ENCODE measurements at regions not wholly inside any gene's neighbourhood (a gene's known extent, or its start where the extent isn't known, plus 50 kb on each side); places are given as distances from the start of the nearest gene placed in this dataset.

DNA sequence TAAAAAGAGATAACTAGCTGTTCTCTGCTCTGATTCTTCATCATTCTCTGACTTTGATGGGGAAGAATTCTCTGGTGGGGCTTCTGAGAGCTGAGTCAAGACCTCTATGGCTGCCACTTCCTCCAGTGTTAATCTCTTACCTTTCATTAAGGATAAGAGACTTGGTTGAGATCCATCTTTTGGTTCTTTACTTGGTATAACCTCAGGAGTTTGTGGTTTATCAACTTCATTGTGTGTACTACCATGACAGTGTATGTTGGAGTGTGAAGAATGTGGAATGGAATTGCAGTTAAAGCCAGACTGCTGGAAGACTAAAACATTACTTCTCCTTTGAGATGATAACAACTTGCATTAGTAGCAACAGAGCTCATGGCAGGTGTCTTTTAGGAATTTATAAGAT lies 222.0 kb downstream of the SLITRK5 start:
- intact Hi-C loops (cut with DNase I) = no loop called here
- no peaks in the 10 kb centered on the region for H3K4me1 ChIP-seq
- TF ChIP-seq, protein P1, sequence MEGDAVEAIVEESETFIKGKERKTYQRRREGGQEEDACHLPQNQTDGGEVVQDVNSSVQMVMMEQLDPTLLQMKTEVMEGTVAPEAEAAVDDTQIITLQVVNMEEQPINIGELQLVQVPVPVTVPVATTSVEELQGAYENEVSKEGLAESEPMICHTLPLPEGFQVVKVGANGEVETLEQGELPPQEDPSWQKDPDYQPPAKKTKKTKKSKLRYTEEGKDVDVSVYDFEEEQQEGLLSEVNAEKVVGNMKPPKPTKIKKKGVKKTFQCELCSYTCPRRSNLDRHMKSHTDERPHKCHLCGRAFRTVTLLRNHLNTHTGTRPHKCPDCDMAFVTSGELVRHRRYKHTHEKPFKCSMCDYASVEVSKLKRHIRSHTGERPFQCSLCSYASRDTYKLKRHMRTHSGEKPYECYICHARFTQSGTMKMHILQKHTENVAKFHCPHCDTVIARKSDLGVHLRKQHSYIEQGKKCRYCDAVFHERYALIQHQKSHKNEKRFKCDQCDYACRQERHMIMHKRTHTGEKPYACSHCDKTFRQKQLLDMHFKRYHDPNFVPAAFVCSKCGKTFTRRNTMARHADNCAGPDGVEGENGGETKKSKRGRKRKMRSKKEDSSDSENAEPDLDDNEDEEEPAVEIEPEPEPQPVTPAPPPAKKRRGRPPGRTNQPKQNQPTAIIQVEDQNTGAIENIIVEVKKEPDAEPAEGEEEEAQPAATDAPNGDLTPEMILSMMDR (IDR thresholded peaks at IDR 0.05) = no peak

GRCh38 chr13:87894059-87894458 lies 222.9 kb downstream of the SLITRK5 start:
- H3K36me3 ChIP-seq = no peaks in the 10 kb centered on the region
- no peaks in the 10 kb centered on the region for H3K4me1 ChIP-seq
- no peak overlapping the region for H3K27ac ChIP-seq
- intact Hi-C loops (cut with DNase I) = no loop called here
- no peaks in the 10 kb centered on the region for H3K27me3 ChIP-seq
- no peak overlapping the region for H3K4me3 ChIP-seq
- no peaks in the 10 kb centered on the region for H3K9me3 ChIP-seq
- TF ChIP-seq, protein P1 (IDR thresholded peaks at IDR 0.05) = no peak
- no peak for DNase-seq (ENCODE audit: low spot score in 2 of 2)

More for the DNA sequence above, 222.0 kb downstream of the SLITRK5 start:
- H3K36me3 ChIP-seq = no peaks in the 10 kb centered on the region
- H3K27ac ChIP-seq = no peak overlapping the region
- DNase-seq (ENCODE audit: low spot score in 2 of 2) = no peak
- no peaks in the 10 kb centered on the region for H3K9me3 ChIP-seq
- H3K27me3 ChIP-seq = no peaks in the 10 kb centered on the region
- H3K4me3 ChIP-seq = no peak overlapping the region

- no peaks in the 10 kb centered on the region for H3K4me1 ChIP-seq
- intact Hi-C loops (cut with DNase I) = no loop called here
- no peak overlapping the region for H3K27ac ChIP-seq
- DNase-seq (ENCODE audit: low spot score in 2 of 2) = no peak
- H3K4me3 ChIP-seq = no peak overlapping the region
- H3K36me3 ChIP-seq = no peaks in the 10 kb centered on the region
- H3K27me3 ChIP-seq = no peaks in the 10 kb centered on the region
- TF ChIP-seq, protein P1 (IDR thresholded peaks at IDR 0.05) = no peak
- no peaks in the 10 kb centered on the region for H3K9me3 ChIP-seq
These were observed 232.4 kb downstream of the SLITRK5 start for GRCh38 chr13:87903553-87903952.

DNA sequence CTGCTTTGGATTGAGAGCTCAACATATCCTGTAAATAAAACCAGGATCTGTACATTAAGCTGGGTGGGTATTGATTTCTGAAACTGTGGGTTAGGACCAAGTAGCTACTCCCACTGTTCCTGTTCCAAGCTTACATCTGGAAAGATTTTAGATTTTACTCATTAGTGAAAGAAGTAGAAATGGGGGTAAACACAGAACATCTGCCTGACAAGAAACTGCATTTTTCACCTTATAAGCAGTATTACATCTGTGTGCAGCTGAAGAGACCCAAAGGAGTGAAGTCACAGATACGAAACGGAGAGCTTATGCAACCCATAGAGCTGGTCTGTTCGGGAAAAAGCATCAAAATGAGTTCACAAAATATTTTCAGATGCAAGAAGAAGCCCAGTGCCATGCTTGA lies 235.2 kb downstream of the SLITRK5 start:
- H3K27ac ChIP-seq = no peak overlapping the region
- TF ChIP-seq, protein P1 (IDR thresholded peaks at IDR 0.05) = no peak
- H3K36me3 ChIP-seq = no peaks in the 10 kb centered on the region
- intact Hi-C loops (cut with DNase I) = no loop called here
- H3K4me3 ChIP-seq = no peak overlapping the region
- no peaks in the 10 kb centered on the region for H3K9me3 ChIP-seq
- H3K4me1 ChIP-seq = no peaks in the 10 kb centered on the region
- no peaks in the 10 kb centered on the region for H3K27me3 ChIP-seq
- DNase-seq (ENCODE audit: low spot score in 2 of 2) = no peak

GRCh38 chr13:87907202-87907601 lies 236.0 kb downstream of the SLITRK5 start:
- Histone ChIP-seq H3K27ac (no peak overlapping the region), H3K27me3 (no peaks in the 10 kb centered on the region), H3K4me3 (no peak overlapping the region), H3K9me3 (no peaks in the 10 kb centered on the region), H3K4me1 (no peaks in the 10 kb centered on the region), H3K36me3 (no peaks in the 10 kb centered on the region)
- intact Hi-C loops (cut with DNase I) = no loop called here
- TF ChIP-seq, protein P1 (IDR thresholded peaks at IDR 0.05) = no peak
- no peak for DNase-seq (ENCODE audit: low spot score in 2 of 2)

DNA sequence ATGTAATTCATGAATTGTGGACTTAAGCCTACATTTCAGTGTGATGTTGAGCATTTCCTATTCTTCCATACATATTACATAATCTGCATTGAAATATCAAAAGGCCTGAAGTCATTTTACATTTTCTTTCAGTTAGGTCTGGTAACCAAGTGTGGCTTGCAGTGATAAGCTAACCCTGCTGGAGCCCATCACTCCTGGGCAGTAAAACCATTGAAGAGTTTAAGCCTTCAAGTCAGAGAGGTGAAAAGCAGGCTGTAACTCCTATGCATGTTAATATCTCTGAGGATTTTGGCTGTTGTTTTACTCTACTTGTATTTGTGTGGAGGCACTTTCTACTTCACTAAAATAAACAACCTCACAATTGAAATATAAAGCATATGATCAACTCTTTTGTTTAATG lies 248.8 kb downstream of the SLITRK5 start:
- no peaks in the 10 kb centered on the region for H3K4me1 ChIP-seq
- intact Hi-C loops (cut with DNase I) = no loop called here

More for the DNA sequence above, 248.8 kb downstream of the SLITRK5 start:
- H3K4me3 ChIP-seq = no peak overlapping the region
- TF ChIP-seq, protein P1 (IDR thresholded peaks at IDR 0.05) = no peak
- no peak for DNase-seq (ENCODE audit: low spot score in 2 of 2)
- no peaks in the 10 kb centered on the region for H3K27me3 ChIP-seq
- no peaks in the 10 kb centered on the region for H3K9me3 ChIP-seq
- no peaks in the 10 kb centered on the region for H3K36me3 ChIP-seq
- H3K27ac ChIP-seq = no peak overlapping the region
